GM12878 (cell line): ENCODE measurements at regions not wholly inside any gene's neighbourhood (a gene's known extent, or its start where the extent isn't known, plus 50 kb on each side); places are given as distances from the start of the nearest gene placed in this dataset.

Experiments
- ATAC-seq: fragments of 200-7000 bp; cut with Tn5 transposase; 3 replicates; pipeline ENCODE4 v1.9.1; 2020; ENCODE audit warnings: mild to moderate bottlenecking, moderate library complexity
- BruUV-seq: library from RNA; stranded (reverse); fragments of 400-500 nt; replicated peaks from 2 replicates; lab custom pipeline; 2021; lab: Mats Ljungman, UMichigan
- CTCF ChIA-PET: fragments of 300-600 bp; sonication (Branson Sonifier 250); formaldehyde crosslinking; extraction: SDS; loops from one replicate; lab custom pipeline; 2021; ENCODE audit warnings: inconsistent platforms; lab: Yijun Ruan, JAX
- POLR2A ChIA-PET: fragments of 350-600 bp; formaldehyde crosslinking; extraction: SDS; loops from one replicate; lab custom pipeline; 2021; ENCODE audit warnings: inconsistent platforms; lab: Charles Lee
- RAD21 ChIA-PET: fragments of 300-600 bp; sonication (Branson Sonifier 250); formaldehyde crosslinking; loops from one replicate; lab custom pipeline; 2023; ENCODE audit warnings: antibody characterized with exemption; ENCODE audit not compliant: unreplicated experiment; lab: Charles Lee
- SMC1A ChIA-PET: fragments of 300-600 bp; sonication (Branson Sonifier 250); formaldehyde crosslinking; loops from one replicate; lab custom pipeline; 2023; ENCODE audit not compliant: unreplicated experiment, uncharacterized antibody; lab: Charles Lee
- DNase-seq: peaks from one replicate; pipeline ENCODE4 v3.0.0-alpha.2; 2011; ENCODE audit warnings: low read depth, low spot score
- FAIRE-seq: peaks from 3 replicates; lab custom pipeline; 2011; peaks lifted over from hg19 to GRCh38; lab: Jason Lieb, UNC
- H2AFZ ChIP-seq: 2 replicates; pipeline ENCODE4 v1.6.0; 2011; ENCODE audit warnings: low read depth, low read length, control low read depth; ENCODE audit not compliant: control insufficient read depth
- H3K27ac ChIP-seq: 2 replicates; pipeline ENCODE4 v1.5.1; 2011; ENCODE audit warnings: control low read depth; ENCODE audit not compliant: control insufficient read depth, insufficient read depth
- H3K27me3 ChIP-seq, 2 experiments: replicated peaks in 1 of 2; 2 replicates each; pipeline versions ENCODE4 v1.6.0 to v1.6.1; 2011; ENCODE audit warnings: low read length in 1 of 2; ENCODE audit not compliant: control insufficient read depth in 2 of 2, insufficient read depth in 2 of 2
- H3K36me3 ChIP-seq, 2 experiments: 2 replicates each; pipeline ENCODE4 v1.5.1; 2011; ENCODE audit warnings: low read length in 1 of 2; ENCODE audit not compliant: control insufficient read depth in 2 of 2, insufficient read depth in 2 of 2
- H3K4me1 ChIP-seq: 2 replicates; pipeline ENCODE4 v1.6.1; 2011; ENCODE audit warnings: mild to moderate bottlenecking, low read length, moderate library complexity, mixed read lengths; ENCODE audit not compliant: control insufficient read depth, insufficient read depth
- H3K4me2 ChIP-seq: 2 replicates; pipeline ENCODE4 v1.6.0; 2011; ENCODE audit warnings: control low read depth; ENCODE audit not compliant: control insufficient read depth, insufficient read depth
- H3K4me3 ChIP-seq: fragments of 200-600 bp; sonication (generic); 2 replicates; pipeline ENCODE4 v1.5.1; 2016
- H3K79me2 ChIP-seq: 2 replicates; pipeline ENCODE4 v1.6.0; 2011; ENCODE audit warnings: low read length; ENCODE audit not compliant: control insufficient read depth, insufficient read depth
- H3K9ac ChIP-seq: 2 replicates; pipeline ENCODE4 v1.8.0; 2011; ENCODE audit warnings: low read length, control low read depth, mixed read lengths; ENCODE audit not compliant: control insufficient read depth, insufficient read depth
- H3K9me3 ChIP-seq: replicated peaks from 3 replicates; pipeline ENCODE4 v1.5.1; 2011; ENCODE audit warnings: mild to moderate bottlenecking, low read length; ENCODE audit not compliant: control insufficient read depth, insufficient read depth
- H4K20me1 ChIP-seq: 2 replicates; pipeline ENCODE4 v1.6.0; 2011; ENCODE audit not compliant: control insufficient read depth, insufficient read depth
- CREB1 ChIP-seq: IDR thresholded peaks from 2 replicates; pipeline ENCODE4 v1.6.1; 2012; ENCODE audit warnings: low read depth, mild to moderate bottlenecking, inconsistent platforms
- E4F1 ChIP-seq: fragments of 450-650 bp; IDR thresholded peaks from 2 replicates; pipeline ENCODE4 v1.6.1; 2018; ENCODE audit warnings: borderline replicate concordance, mild to moderate bottlenecking; ENCODE audit not compliant: partially characterized antibody
- EZH2 ChIP-seq: IDR thresholded peaks from 2 replicates; pipeline ENCODE4 v1.6.1; 2012; ENCODE audit warnings: low read depth, mild to moderate bottlenecking, control low read depth, inconsistent platforms, low read length, borderline replicate concordance; ENCODE audit not compliant: control insufficient read depth
- IKZF1 ChIP-seq: fragments of 450-650 bp; conservative IDR thresholded peaks from 2 replicates; pipeline ENCODE4 v1.6.1; 2017; ENCODE audit warnings: antibody characterized with exemption, mild to moderate bottlenecking
- MXI1 ChIP-seq: fragments of 150-350 bp; IDR thresholded peaks from 2 replicates; pipeline ENCODE4 v1.6.1; 2011; ENCODE audit warnings: low read depth, mild to moderate bottlenecking, inconsistent platforms, low read length, improper control_type of control experiment
- NBN ChIP-seq: fragments of 450-650 bp; IDR thresholded peaks from 2 replicates; pipeline ENCODE4 v1.6.1; 2016
- PBX3 ChIP-seq: IDR thresholded peaks from 2 replicates; pipeline ENCODE4 v1.6.1; 2011; ENCODE audit warnings: mild to moderate bottlenecking, low read depth, low read length, moderate library complexity; ENCODE audit not compliant: insufficient replicate concordance
- SMARCA5 ChIP-seq: fragments of 450-650 bp; IDR thresholded peaks from 2 replicates; pipeline ENCODE4 v1.6.1; 2017; ENCODE audit warnings: mild to moderate bottlenecking
- TAF1 ChIP-seq: IDR thresholded peaks from 2 replicates; pipeline ENCODE4 v1.6.1; 2011; ENCODE audit warnings: mild to moderate bottlenecking, low read depth, low read length, borderline replicate concordance
- TBL1XR1 ChIP-seq: IDR thresholded peaks from 2 replicates; pipeline ENCODE4 v1.6.1; 2012; ENCODE audit warnings: low read depth, low read length, improper control_type of control experiment
- TCF7 ChIP-seq: IDR thresholded peaks from 2 replicates; pipeline ENCODE4 v1.6.1; 2014; ENCODE audit warnings: antibody characterized with exemption, borderline replicate concordance
- ZBTB40 ChIP-seq: fragments of 450-650 bp; IDR thresholded peaks from 2 replicates; pipeline ENCODE4 v1.6.1; 2016; ENCODE audit warnings: mild to moderate bottlenecking, moderate library complexity, borderline replicate concordance
- ZNF622 ChIP-seq: fragments of 450-650 bp; IDR thresholded peaks from 2 replicates; pipeline ENCODE4 v1.6.1; 2017; ENCODE audit warnings: mild to moderate bottlenecking, inconsistent platforms
- whole genome bisulfite sequencing: methylation state at CpG from one replicate; pipeline ENCODE4 v1.1.6; 2016; ENCODE audit warnings: low lambda C conversion rate; ENCODE audit not compliant: insufficient replicate concordance, insufficient coverage; ENCODE audit errors: missing lambda C conversion rate; 5-methylcytosine and 5-hydroxymethylcytosine counted together
- in situ Hi-C: fragments of 300-500 bp; cut with MboI; formaldehyde crosslinking; loops from 9 replicates; pipeline ENCODE4 v1.14.3; 2018; ENCODE audit warnings: mixed read lengths
- intact Hi-C: fragments of 100-400 bp; cut with micrococcal nuclease; formaldehyde crosslinking; loops from one replicate; pipeline ENCODE4 v1.14.2; 2022; ENCODE audit not compliant: unreplicated experiment

GRCh38 chr10:106479636-106480035, 684.9 kb downstream of the SORCS1 start:
- Histone ChIP-seq H3K27ac (no peak overlapping the region), H3K27me3 (no peaks in the 10 kb centered on the region), H3K79me2 (no peaks in the 10 kb centered on the region), H2AFZ (no peak overlapping the region), H4K20me1 (no peaks in the 10 kb centered on the region), H3K4me1 (no peaks in the 10 kb centered on the region), H3K4me2 (no peak overlapping the region), H3K36me3 (no peaks in the 10 kb centered on the region), H3K9ac (no peak overlapping the region), H3K9me3 (no peaks in the 10 kb centered on the region), H3K4me3 (no peak overlapping the region)
- in situ Hi-C loops, result no loop called here
- ChIA-PET POLR2A (no interaction called here), RAD21 (no interaction called here), CTCF (no interaction called here), SMC1A (no interaction called here)
- DNase-seq (no peak), ATAC-seq (no peak), FAIRE-seq (no peak)
- no TSS peak for BruUV-seq
- WGBS, result 19% methylated on average over 4 of the region's 4 CpGs
- intact Hi-C loops, result no loop called here
- TF ChIP-seq MXI1 (no peak), CREB1 (no peak), TCF7 (no peak), PBX3 (no peak), TAF1 (no peak)

GRCh38 chr10:106474876-106475275, 689.6 kb downstream of the SORCS1 start:
- POLR2A ChIA-PET, result no interaction called here
- RAD21 ChIA-PET, result no interaction called here
- SMC1A ChIA-PET, result no interaction called here
- no peak overlapping the region for H3K4me2 ChIP-seq
- no peak overlapping the region for H3K9ac ChIP-seq
- no peak overlapping the region for H2AFZ ChIP-seq
- no peaks in the 10 kb centered on the region for H3K27me3 ChIP-seq
- no peak overlapping the region for H3K27ac ChIP-seq
- H3K9me3 ChIP-seq, result no peaks in the 10 kb centered on the region
- no peaks in the 10 kb centered on the region for H3K36me3 ChIP-seq
- FAIRE-seq (no peak), ATAC-seq (no peak), DNase-seq (no peak)
- CTCF ChIA-PET, result no interaction called here
- no peaks in the 10 kb centered on the region for H4K20me1 ChIP-seq
- in situ Hi-C loops, result no loop called here
- H3K4me3 ChIP-seq, result no peak overlapping the region
- H3K4me1 ChIP-seq, result no peaks in the 10 kb centered on the region
- no TSS peak for BruUV-seq
- no peaks in the 10 kb centered on the region for H3K79me2 ChIP-seq
- intact Hi-C loops, result no loop called here
- TF ChIP-seq ZBTB40 (no peak), IKZF1 (no peak), ZNF622 (no peak), E4F1 (no peak), TBL1XR1 (no peak), NBN (no peak), EZH2 (no peak), SMARCA5 (no peak)
